HG02973 (cell line): ENCODE measurements at regions not wholly inside any gene's neighbourhood (a gene's known extent, or its start where the extent isn't known, plus 50 kb on each side); places are given as distances from the start of the nearest gene placed in this dataset.
"Not testable (repeated sequence)": the region's sequence is repeated elsewhere in the genome, so short reads cannot be mapped to it uniquely, and the experiment has no call there.

Experiments
- ATAC-seq: cut with Tn5 transposase; IDR thresholded peaks from one replicate; pipeline ENCODE4 v1.9.1; 2021; ENCODE audit warnings: moderate library complexity; ENCODE audit not compliant: unreplicated experiment

- no peak for ATAC-seq
Observed at GRCh38 chr22:23397613-23398567, 182.2 kb downstream of the IGLL1 start.

- no peak for ATAC-seq
Observed at GRCh38 chr22:23397008-23397612, 183.0 kb downstream of the IGLL1 start.

- no peak for ATAC-seq
Observed at GRCh38 chr22:23396362-23397007, 183.6 kb downstream of the IGLL1 start.

GRCh38 chr22:23395530-23396361, 184.3 kb downstream of the IGLL1 start:
- ATAC-seq, result no peak

DNA sequence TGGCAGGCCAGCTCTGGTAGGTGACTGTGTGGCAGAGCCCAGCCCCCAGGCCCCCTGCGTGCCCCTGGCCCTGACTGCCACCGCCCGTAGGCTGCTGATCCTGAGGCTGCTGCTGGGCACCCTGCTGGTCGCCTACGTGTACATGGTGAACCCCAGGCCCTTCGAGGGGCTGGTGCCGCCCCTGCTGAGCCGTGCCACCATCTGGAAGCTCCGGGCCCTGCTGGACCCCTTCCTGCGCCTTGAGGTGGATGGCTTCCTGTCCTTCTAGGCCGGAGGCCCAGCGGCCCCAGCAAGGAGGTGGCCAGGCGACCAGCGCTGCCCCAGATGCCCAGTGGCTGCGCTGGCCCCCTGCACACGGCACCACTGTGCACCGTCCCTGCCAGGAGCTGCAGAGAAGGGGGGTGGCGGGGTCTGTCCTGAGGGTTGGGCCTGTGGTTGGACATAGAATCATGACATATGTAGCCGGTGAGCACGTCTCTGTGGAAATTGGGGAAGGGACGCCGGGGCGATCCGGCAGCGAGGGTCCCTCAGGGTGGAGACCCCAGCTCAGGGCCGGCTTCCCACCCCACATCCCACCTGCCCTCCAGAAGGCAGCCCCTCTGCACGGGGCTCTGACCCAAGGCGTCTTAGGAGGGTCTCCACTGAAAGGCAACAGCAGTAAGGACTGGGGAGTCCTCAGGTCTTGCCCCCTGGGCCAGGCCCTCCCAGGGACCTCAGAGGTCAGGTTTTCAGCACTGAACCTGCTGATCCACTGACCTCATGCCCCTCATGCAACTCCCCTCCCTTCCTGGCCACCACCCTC, 185.4 kb downstream of the IGLL1 start:
- ATAC-seq, result no peak

- ATAC-seq, result no peak
Observed at GRCh38 chr22:23393721-23394320, 186.3 kb downstream of the IGLL1 start.

- not testable (repeated sequence) for ATAC-seq
Observed at GRCh38 chr22:23393199-23393598, 186.9 kb downstream of the IGLL1 start.

GRCh38 chr22:23392420-23393121, 187.5 kb downstream of the IGLL1 start:
- no peak for ATAC-seq

GRCh38 chr22:23391022-23391421, 189.1 kb downstream of the IGLL1 start:
- no peak for ATAC-seq

DNA sequence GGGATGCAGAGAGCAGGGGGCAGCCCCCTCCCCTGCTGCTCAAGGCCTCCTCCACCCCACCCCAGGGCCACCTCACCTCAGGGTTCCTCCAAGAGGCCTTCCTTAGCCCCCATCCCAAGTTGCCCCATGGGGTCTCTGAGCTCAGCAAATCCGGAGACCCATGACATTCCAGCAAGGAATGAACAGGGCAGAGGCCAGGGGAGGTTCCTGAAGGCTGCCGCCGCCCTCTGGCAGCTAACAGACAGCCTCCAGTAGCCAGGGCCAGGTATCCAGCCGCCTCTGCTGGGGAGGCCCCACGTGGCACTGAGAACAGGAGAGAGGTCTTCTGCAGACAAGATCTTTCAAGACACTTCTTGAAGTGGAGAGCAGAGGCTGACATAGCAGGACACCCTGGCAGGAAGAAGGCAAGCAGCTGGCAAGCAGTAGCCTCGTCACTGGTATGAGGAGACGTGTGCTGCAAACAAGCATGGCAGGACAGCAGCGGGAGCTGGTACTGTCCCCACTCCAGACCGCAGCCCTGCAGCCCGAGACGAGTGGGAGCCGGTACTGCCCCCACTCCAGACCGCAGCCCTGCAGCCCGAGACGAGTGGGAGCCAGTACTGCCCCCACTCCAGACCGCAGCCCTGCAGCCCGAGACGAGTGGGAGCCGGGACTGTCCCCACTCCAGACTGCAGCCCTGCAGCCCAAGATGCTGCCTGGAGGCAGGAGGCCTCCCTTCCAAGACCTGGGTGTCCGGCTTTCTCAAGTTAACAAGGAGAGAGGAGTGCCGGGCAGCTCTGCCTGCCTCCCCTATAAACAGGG, 190.6 kb downstream of the IGLL1 start:
- no peak for ATAC-seq

DNA sequence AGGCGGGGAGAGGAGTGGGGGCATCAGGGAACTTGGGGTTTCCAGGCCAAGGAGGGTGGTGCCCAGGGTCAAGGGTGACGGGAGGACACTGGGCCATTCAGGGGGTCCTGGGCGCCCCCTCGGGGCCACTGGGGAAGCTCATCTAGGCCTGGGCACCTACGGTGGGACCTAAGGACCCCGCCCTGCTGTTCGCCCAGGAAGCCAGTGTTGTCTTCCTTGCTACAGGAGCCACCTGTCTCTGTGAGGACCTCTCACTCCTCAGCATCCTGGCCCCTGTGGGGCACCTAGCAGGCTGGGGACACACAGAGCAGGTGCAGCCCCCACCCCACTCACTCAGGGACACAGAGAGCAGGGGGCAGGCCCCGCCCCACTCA, 191.6 kb downstream of the IGLL1 start:
- no peak for ATAC-seq

DNA sequence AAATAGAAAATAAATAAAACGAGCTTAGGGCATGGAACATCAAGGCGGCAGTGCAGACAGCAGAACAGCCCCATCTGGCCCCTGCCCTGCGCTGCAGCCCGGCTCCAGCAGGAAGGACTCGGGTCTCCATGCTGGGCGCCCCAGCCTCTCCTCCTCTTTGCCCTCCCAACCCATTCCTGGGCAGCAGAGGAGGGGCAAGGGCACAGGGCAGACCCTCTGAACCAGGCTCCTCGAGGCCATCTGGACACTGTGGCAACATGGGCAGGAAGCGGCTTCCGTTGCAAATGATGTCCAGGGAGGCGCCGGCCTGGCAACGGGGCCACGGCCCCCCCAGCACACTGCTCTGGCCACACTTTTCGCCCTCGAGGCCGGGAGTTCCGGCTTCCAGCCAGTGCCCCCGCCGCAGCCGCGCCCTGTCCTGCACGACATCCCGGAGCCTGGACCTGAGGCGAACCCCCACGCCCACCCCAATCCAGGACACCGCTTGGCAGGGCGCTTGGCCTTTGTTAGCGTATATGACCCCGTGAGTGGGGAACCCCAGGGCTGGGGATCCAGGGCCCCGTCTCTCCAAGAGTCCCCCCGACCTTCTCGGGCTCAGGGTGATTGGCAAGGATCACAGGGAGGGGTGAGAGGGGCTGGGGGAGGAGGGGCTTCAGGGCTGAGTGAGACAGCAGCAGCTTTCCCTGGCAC, 192.1 kb downstream of the IGLL1 start:
- ATAC-seq, result no peak

- no peak for ATAC-seq
Observed at GRCh38 chr22:23386822-23387580, 193.1 kb downstream of the IGLL1 start.

DNA sequence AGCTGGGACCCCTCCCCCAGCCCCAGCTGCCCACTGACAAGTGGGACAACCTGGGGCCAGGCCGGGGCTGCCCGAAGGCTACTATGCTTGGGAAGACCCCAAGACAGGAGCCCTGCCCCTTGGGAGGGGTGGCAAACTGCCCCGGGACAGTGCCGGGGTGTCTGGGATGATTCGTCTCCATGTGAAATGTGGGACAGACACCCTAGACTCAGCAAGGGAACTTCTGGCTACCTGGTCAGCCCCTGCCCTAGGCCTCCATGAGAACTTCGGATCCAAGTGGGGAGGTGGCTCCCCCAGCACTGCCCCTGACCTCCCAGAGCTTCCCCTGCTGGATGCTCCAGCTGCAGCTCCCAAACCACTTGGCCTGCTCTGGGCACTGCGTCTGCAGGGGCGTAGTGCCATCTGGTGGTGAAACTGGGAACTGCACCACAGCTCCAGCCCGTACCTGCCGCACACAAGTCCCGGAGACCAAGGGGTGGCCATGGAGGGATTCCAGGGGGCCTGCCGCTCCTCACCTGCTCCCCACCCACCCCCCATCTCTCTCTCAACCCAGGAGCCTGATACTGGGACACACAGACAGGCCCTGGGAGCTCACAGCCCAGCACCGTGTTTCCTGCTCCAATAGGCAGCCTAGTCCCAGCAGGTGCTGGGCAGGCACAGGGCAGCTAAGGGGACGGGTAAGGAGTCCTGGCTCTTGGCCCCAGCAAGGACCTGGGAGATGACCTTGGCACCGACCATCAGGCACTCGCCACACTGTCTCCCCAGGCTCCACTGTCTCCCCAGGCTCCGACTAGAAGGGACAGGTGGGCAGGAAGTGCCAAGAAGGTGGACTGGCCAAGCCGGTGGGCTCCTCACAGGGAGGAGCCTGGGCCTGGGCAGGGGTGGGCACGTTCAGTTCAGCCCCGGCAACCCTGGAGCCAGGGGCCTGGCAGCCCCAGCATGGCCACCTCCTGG, 194.1 kb downstream of the IGLL1 start:
- ATAC-seq, result no peak

- ATAC-seq, result no peak
Observed at GRCh38 chr22:23384923-23385677, 195.0 kb downstream of the IGLL1 start.
